Lower lobe of right lung (tissue), 2 donors: ENCODE measurements at regions not wholly inside any gene's neighbourhood (a gene's known extent, or its start where the extent isn't known, plus 50 kb on each side); places are given as distances from the start of the nearest gene placed in this dataset.
A peak's percentile ranks its signal among the peaks of the same experiment; 100 is the strongest.

ENCODE experiments used
- ATAC-seq, 2 donors: fragments of 200-7000 bp; cut with Tn5 transposase; one replicate each; pipeline ENCODE4 v1.9.1; 2020 to 2022; ENCODE audit warnings: mild to moderate bottlenecking in 2 of 2, moderate library complexity in 2 of 2
- DNase-seq: peaks from one replicate; pipeline ENCODE4 v3.0.0-alpha.2; 2020
- H3K27ac ChIP-seq: fragments of 200-600 bp; one replicate; pipeline ENCODE4 v1.8.0; 2022
- H3K27me3 ChIP-seq: fragments of 200-600 bp; one replicate; pipeline ENCODE4 v1.8.0; 2022; ENCODE audit warnings: low read depth
- H3K36me3 ChIP-seq: fragments of 200-600 bp; one replicate; pipeline ENCODE4 v1.8.0; 2022; ENCODE audit warnings: mild to moderate bottlenecking
- H3K4me1 ChIP-seq: fragments of 200-600 bp; one replicate; pipeline ENCODE4 v1.8.0; 2022
- H3K4me3 ChIP-seq: fragments of 200-600 bp; one replicate; pipeline ENCODE4 v1.8.0; 2022; ENCODE audit warnings: mild to moderate bottlenecking
- H3K9me3 ChIP-seq: fragments of 200-600 bp; one replicate; pipeline ENCODE4 v1.8.0; 2022
- CTCF ChIP-seq: fragments of 200-600 bp; IDR thresholded peaks from one replicate; pipeline ENCODE4 v1.8.0; 2022; ENCODE audit warnings: antibody characterized with exemption, mild to moderate bottlenecking
- intact Hi-C: fragments of 100-400 bp; cut with DNase I; formaldehyde crosslinking; loops from one replicate; pipeline ENCODE4 v1.11.0; 2022
- donor health status: DM: no; HTN: yes; CAD: no; lungs with severe emphysema.

- TF ChIP-seq CTCF, result no peak
- Histone ChIP-seq H3K4me3 (no peak overlapping the region), H3K27ac (no peak overlapping the region), H3K9me3 (no peaks in the 10 kb centered on the region), H3K4me1 (no peaks in the 10 kb centered on the region), H3K27me3 (no peaks in the 10 kb centered on the region), H3K36me3 (no peaks in the 10 kb centered on the region)
- ATAC-seq (no peak), DNase-seq (no peak)
- intact Hi-C loops, result no loop called here
Measured at GRCh38 chr3:18579661-18580060, 154.5 kb upstream of the SATB1 start.

GRCh38 chr3:18575573-18575972, 150.4 kb upstream of the SATB1 start:
- Histone ChIP-seq H3K4me3 (no peak overlapping the region), H3K36me3 (no peaks in the 10 kb centered on the region), H3K27ac (no peak overlapping the region), H3K4me1 (no peaks in the 10 kb centered on the region), H3K9me3 (no peaks in the 10 kb centered on the region), H3K27me3 (no peaks in the 10 kb centered on the region)
- ATAC-seq (no peak), DNase-seq (no peak)
- intact Hi-C loops, result no loop called here
- TF ChIP-seq CTCF, result no peak

- no peaks in the 10 kb centered on the region for H3K9me3 ChIP-seq
- H3K27me3 ChIP-seq, result no peaks in the 10 kb centered on the region
- no peak overlapping the region for H3K27ac ChIP-seq
- no peak overlapping the region for H3K4me3 ChIP-seq
- H3K4me1 ChIP-seq, result no peaks in the 10 kb centered on the region
- no peak for TF ChIP-seq CTCF
- H3K36me3 ChIP-seq, result no peaks in the 10 kb centered on the region
- intact Hi-C loops, result no loop called here
- no peak for ATAC-seq
- no peak for DNase-seq
Measured at GRCh38 chr3:18572809-18573208, 147.7 kb upstream of the SATB1 start.

- no peaks in the 10 kb centered on the region for H3K36me3 ChIP-seq
- DNase-seq, result no peak
- no peak for TF ChIP-seq CTCF
- no peaks in the 10 kb centered on the region for H3K9me3 ChIP-seq
- no peaks in the 10 kb centered on the region for H3K4me1 ChIP-seq
- intact Hi-C loops, result loop anchor here (10.0 kb wide), 1 partner anchor 198 kb away; no protein-coding TSS in a partner anchor
- H3K4me3 ChIP-seq, result no peak overlapping the region
- H3K27ac ChIP-seq, result no peak overlapping the region
- H3K27me3 ChIP-seq, result no peaks in the 10 kb centered on the region
- no peak for ATAC-seq
Measured at GRCh38 chr3:18567293-18567692, 142.2 kb upstream of the SATB1 start.

- Histone ChIP-seq H3K27me3 (no peaks in the 10 kb centered on the region), H3K4me1 (peaks cover 5% of the 10 kb centered on the region), H3K27ac (no peak overlapping the region), H3K9me3 (no peaks in the 10 kb centered on the region), H3K4me3 (no peak overlapping the region), H3K36me3 (no peaks in the 10 kb centered on the region)
- ATAC-seq, result peak in 1 of 2 donors; percentile 52
- intact Hi-C loops, result loop anchor here (10.0 kb wide), 1 partner anchor 202 kb away; no protein-coding TSS in a partner anchor
- no peak for TF ChIP-seq CTCF
- no peak for DNase-seq
Measured at GRCh38 chr3:18562364-18563154, 137.4 kb upstream of the SATB1 start.
